ENCODE measurements at regions not wholly inside any gene's neighbourhood (a gene's known extent, or its start where the extent isn't known, plus 50 kb on each side); places are given as distances from the start of the nearest gene placed in this dataset.

DNA sequence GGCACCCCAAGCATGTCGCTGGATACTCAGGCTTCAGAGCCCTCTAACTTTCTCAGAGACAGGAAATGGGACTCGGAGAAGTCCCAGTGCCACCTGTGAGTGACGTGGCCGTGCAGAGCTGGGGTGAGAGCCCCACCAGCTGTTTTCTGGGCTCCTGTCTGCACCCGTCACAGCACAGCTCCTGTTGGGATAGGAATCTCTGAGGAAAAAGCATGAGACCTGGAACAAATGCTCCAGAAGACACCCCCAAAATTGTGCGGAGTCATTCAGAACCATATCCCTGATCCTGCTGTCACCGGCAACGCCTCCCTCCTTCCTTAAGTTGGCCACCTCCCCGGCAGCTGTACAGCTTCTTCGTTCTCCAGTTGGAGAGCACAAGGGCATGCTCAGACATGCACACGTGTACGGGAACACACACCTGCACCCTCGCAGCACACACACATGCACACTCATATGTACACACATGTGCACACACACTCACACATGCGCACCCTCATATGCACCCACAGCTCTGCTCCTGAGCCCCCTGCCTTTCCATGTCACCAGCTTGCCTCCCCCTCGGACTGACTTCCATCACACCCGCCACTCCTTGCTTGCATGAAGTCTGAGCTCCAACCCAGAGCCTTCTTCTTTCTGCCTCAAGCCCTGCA lies 1430.0 kb downstream of the BRD1 start:
- TF ChIP-seq, protein P1, sequence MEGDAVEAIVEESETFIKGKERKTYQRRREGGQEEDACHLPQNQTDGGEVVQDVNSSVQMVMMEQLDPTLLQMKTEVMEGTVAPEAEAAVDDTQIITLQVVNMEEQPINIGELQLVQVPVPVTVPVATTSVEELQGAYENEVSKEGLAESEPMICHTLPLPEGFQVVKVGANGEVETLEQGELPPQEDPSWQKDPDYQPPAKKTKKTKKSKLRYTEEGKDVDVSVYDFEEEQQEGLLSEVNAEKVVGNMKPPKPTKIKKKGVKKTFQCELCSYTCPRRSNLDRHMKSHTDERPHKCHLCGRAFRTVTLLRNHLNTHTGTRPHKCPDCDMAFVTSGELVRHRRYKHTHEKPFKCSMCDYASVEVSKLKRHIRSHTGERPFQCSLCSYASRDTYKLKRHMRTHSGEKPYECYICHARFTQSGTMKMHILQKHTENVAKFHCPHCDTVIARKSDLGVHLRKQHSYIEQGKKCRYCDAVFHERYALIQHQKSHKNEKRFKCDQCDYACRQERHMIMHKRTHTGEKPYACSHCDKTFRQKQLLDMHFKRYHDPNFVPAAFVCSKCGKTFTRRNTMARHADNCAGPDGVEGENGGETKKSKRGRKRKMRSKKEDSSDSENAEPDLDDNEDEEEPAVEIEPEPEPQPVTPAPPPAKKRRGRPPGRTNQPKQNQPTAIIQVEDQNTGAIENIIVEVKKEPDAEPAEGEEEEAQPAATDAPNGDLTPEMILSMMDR (conservative IDR thresholded peaks at IDR 0.05; ENCODE audit: low read depth, low read length): no peak
- TF ChIP-seq CEBPB (IDR thresholded peaks at IDR 0.05; ENCODE audit: low read depth, low read length) (no peak), RCOR1 (IDR thresholded peaks at IDR 0.05; ENCODE audit: insufficient replicate concordance, low read length) (no peak), POLR2A (IDR thresholded peaks at IDR 0.05; ENCODE audit: low read depth, low read length) (no peak), MXI1 (IDR thresholded peaks at IDR 0.05; ENCODE audit: borderline replicate concordance, low read depth, low read length) (no peak)

Data from IMR-90 (cell line).